ENCODE measurements at regions not wholly inside any gene's neighbourhood (a gene's known extent, or its start where the extent isn't known, plus 50 kb on each side); places are given as distances from the start of the nearest gene placed in this dataset.
"Not testable (repeated sequence)": the region's sequence is repeated elsewhere in the genome, so short reads cannot be mapped to it uniquely, and the experiment has no call there.

- no peak overlapping the region for H3K27ac Mint-ChIP-seq (ENCODE audit: unreplicated experiment)
- H3K4me1 ChIP-seq (ENCODE audit: insufficient read depth, low read length) = no peaks in the 10 kb centered on the region
- H3K4me2 ChIP-seq (ENCODE audit: low read length) = no peak overlapping the region
- no peak overlapping the region for H3K4me3 Mint-ChIP-seq (ENCODE audit: unreplicated experiment)
- no peaks in the 10 kb centered on the region for H3K27me3 ChIP-seq (ENCODE audit: insufficient read depth, low read length)
- no peaks in the 10 kb centered on the region for H3K4me1 Mint-ChIP-seq (ENCODE audit: low read depth, unreplicated experiment)
- no peak overlapping the region for H3K27ac ChIP-seq (ENCODE audit: low read depth, low read length)
- H3K36me3 Mint-ChIP-seq (ENCODE audit: low read depth, unreplicated experiment) = no peaks in the 10 kb centered on the region
- H3K4me3 ChIP-seq (ENCODE audit: insufficient read depth, low read depth, low read length) = no peak overlapping the region
- no peaks in the 10 kb centered on the region for H3K36me3 ChIP-seq (ENCODE audit: insufficient read depth, low read length)
- no peaks in the 10 kb centered on the region for H3K27me3 Mint-ChIP-seq (ENCODE audit: low read depth, unreplicated experiment)
- H3K9me3 ChIP-seq (ENCODE audit: insufficient read depth, low read depth, low read length) = no peaks in the 10 kb centered on the region
- FAIRE-seq (no peak), DNase-seq (ENCODE audit: low read depth) (no peak)
- H4K20me1 ChIP-seq (ENCODE audit: insufficient read depth, low read length) = no peaks in the 10 kb centered on the region
- TF ChIP-seq EZH2 (IDR thresholded peaks at IDR 0.05; ENCODE audit: insufficient read depth, low read length) = no peak
- TF ChIP-seq, protein P1, sequence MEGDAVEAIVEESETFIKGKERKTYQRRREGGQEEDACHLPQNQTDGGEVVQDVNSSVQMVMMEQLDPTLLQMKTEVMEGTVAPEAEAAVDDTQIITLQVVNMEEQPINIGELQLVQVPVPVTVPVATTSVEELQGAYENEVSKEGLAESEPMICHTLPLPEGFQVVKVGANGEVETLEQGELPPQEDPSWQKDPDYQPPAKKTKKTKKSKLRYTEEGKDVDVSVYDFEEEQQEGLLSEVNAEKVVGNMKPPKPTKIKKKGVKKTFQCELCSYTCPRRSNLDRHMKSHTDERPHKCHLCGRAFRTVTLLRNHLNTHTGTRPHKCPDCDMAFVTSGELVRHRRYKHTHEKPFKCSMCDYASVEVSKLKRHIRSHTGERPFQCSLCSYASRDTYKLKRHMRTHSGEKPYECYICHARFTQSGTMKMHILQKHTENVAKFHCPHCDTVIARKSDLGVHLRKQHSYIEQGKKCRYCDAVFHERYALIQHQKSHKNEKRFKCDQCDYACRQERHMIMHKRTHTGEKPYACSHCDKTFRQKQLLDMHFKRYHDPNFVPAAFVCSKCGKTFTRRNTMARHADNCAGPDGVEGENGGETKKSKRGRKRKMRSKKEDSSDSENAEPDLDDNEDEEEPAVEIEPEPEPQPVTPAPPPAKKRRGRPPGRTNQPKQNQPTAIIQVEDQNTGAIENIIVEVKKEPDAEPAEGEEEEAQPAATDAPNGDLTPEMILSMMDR (IDR thresholded peaks at IDR 0.05; ENCODE audit: insufficient read depth, low read depth, low read length) = no peak
- H3K79me2 ChIP-seq (ENCODE audit: insufficient read depth, low read length) = no peaks in the 10 kb centered on the region
- H3K9me3 Mint-ChIP-seq (ENCODE audit: unreplicated experiment) = no peaks in the 10 kb centered on the region
- H3K9ac ChIP-seq (ENCODE audit: low read length) = no peak overlapping the region
- no peak overlapping the region for H2AFZ ChIP-seq (ENCODE audit: low read depth, low read length)
Measured at GRCh38 chr10:45545150-45545549, 127.4 kb downstream of the ZFAND4 start.

GRCh38 chr10:45544191-45544590 is 128.4 kb downstream of the ZFAND4 start:
- Histone ChIP-seq H3K4me1 (ENCODE audit: insufficient read depth, low read length) (no peaks in the 10 kb centered on the region), H2AFZ (ENCODE audit: low read depth, low read length) (no peak overlapping the region), H4K20me1 (ENCODE audit: insufficient read depth, low read length) (no peaks in the 10 kb centered on the region), H3K27ac (ENCODE audit: low read depth, low read length) (no peak overlapping the region), H3K4me3 (ENCODE audit: insufficient read depth, low read depth, low read length) (no peak overlapping the region), H3K27me3 (ENCODE audit: insufficient read depth, low read length) (no peaks in the 10 kb centered on the region), H3K9ac (ENCODE audit: low read length) (no peak overlapping the region), H3K79me2 (ENCODE audit: insufficient read depth, low read length) (no peaks in the 10 kb centered on the region), H3K36me3 (ENCODE audit: insufficient read depth, low read length) (no peaks in the 10 kb centered on the region), H3K9me3 (ENCODE audit: insufficient read depth, low read depth, low read length) (no peaks in the 10 kb centered on the region), H3K4me2 (ENCODE audit: low read length) (no peak overlapping the region)
- H3K27me3 Mint-ChIP-seq (ENCODE audit: low read depth, unreplicated experiment) = no peaks in the 10 kb centered on the region
- TF ChIP-seq, protein P1 (IDR thresholded peaks at IDR 0.05; ENCODE audit: insufficient read depth, low read depth, low read length) = no peak
- H3K9me3 Mint-ChIP-seq (ENCODE audit: unreplicated experiment) = no peaks in the 10 kb centered on the region
- H3K4me3 Mint-ChIP-seq (ENCODE audit: unreplicated experiment) = no peak overlapping the region
- H3K36me3 Mint-ChIP-seq (ENCODE audit: low read depth, unreplicated experiment) = no peaks in the 10 kb centered on the region
- no peak for FAIRE-seq
- no peak overlapping the region for H3K27ac Mint-ChIP-seq (ENCODE audit: unreplicated experiment)
- no peak for DNase-seq (ENCODE audit: low read depth)
- no peaks in the 10 kb centered on the region for H3K4me1 Mint-ChIP-seq (ENCODE audit: low read depth, unreplicated experiment)

DNA sequence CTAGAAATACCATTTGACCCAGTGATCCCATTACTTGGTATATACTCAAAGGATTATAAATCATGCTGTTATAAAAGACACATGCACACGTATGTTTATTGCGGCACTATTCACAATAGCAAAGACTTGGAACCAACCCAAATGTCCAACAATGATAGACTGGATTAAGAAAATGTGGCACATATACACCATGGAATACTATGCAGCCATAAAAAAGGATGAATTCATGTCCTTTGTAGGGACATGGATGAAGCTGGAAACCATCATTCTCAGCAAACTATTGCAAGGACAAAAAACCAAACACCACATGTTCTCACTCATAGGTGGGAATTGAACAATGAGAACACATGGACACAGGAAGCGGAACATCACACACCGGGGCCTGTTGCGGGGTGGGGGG is 131.5 kb downstream of the ZFAND4 start:
- not testable (repeated sequence) for H3K4me3 ChIP-seq (ENCODE audit: insufficient read depth, low read depth, low read length); H3K27ac Mint-ChIP-seq (ENCODE audit: unreplicated experiment); H3K4me1 ChIP-seq (ENCODE audit: insufficient read depth, low read length); H3K36me3 Mint-ChIP-seq (ENCODE audit: low read depth, unreplicated experiment); FAIRE-seq; H3K4me1 Mint-ChIP-seq (ENCODE audit: low read depth, unreplicated experiment); H2AFZ ChIP-seq (ENCODE audit: low read depth, low read length); H3K4me3 Mint-ChIP-seq (ENCODE audit: unreplicated experiment); H3K9me3 ChIP-seq (ENCODE audit: insufficient read depth, low read depth, low read length); H3K36me3 ChIP-seq (ENCODE audit: insufficient read depth, low read length); H4K20me1 ChIP-seq (ENCODE audit: insufficient read depth, low read length); H3K9me3 Mint-ChIP-seq (ENCODE audit: unreplicated experiment); DNase-seq (ENCODE audit: low read depth); H3K27ac ChIP-seq (ENCODE audit: low read depth, low read length); H3K27me3 Mint-ChIP-seq (ENCODE audit: low read depth, unreplicated experiment); H3K79me2 ChIP-seq (ENCODE audit: insufficient read depth, low read length); H3K4me2 ChIP-seq (ENCODE audit: low read length); H3K27me3 ChIP-seq (ENCODE audit: insufficient read depth, low read length); H3K9ac ChIP-seq (ENCODE audit: low read length)

GRCh38 chr10:45540589-45540988 is 132.0 kb downstream of the ZFAND4 start:
- not testable (repeated sequence) for H3K27me3 ChIP-seq (ENCODE audit: insufficient read depth, low read length); H3K36me3 ChIP-seq (ENCODE audit: insufficient read depth, low read length); DNase-seq (ENCODE audit: low read depth); H3K27ac Mint-ChIP-seq (ENCODE audit: unreplicated experiment); H3K4me3 ChIP-seq (ENCODE audit: insufficient read depth, low read depth, low read length); H3K9me3 ChIP-seq (ENCODE audit: insufficient read depth, low read depth, low read length); H3K27ac ChIP-seq (ENCODE audit: low read depth, low read length); H3K4me3 Mint-ChIP-seq (ENCODE audit: unreplicated experiment); H3K4me1 Mint-ChIP-seq (ENCODE audit: low read depth, unreplicated experiment); FAIRE-seq; H3K4me2 ChIP-seq (ENCODE audit: low read length); H3K36me3 Mint-ChIP-seq (ENCODE audit: low read depth, unreplicated experiment); H3K4me1 ChIP-seq (ENCODE audit: insufficient read depth, low read length); H3K9me3 Mint-ChIP-seq (ENCODE audit: unreplicated experiment); H3K27me3 Mint-ChIP-seq (ENCODE audit: low read depth, unreplicated experiment); H4K20me1 ChIP-seq (ENCODE audit: insufficient read depth, low read length); H3K79me2 ChIP-seq (ENCODE audit: insufficient read depth, low read length); H2AFZ ChIP-seq (ENCODE audit: low read depth, low read length); H3K9ac ChIP-seq (ENCODE audit: low read length)

DNA sequence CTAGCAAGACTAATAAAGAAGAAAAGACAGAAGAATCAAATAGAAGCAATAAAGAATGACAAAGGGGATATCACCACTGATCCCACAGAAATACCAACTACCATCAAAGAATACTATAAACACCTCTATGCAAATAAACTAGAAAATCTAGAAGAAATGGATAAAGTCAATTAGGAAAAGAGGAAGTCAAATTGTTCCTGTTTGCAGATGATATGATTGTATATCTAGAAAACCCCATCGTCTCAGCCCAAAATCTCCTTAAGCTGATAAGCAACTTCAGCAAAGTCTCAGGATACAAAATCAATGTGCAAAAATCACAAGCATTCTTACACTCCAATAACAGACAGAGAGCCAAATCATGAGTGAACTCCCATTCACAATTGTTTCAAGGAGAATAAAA is 133.0 kb downstream of the ZFAND4 start:
- not testable (repeated sequence) for H3K36me3 ChIP-seq (ENCODE audit: insufficient read depth, low read length); H3K36me3 Mint-ChIP-seq (ENCODE audit: low read depth, unreplicated experiment); H3K4me3 ChIP-seq (ENCODE audit: insufficient read depth, low read depth, low read length); H3K27ac ChIP-seq (ENCODE audit: low read depth, low read length); H3K9ac ChIP-seq (ENCODE audit: low read length); H3K4me2 ChIP-seq (ENCODE audit: low read length); H3K4me3 Mint-ChIP-seq (ENCODE audit: unreplicated experiment); H3K9me3 Mint-ChIP-seq (ENCODE audit: unreplicated experiment); H3K79me2 ChIP-seq (ENCODE audit: insufficient read depth, low read length); H4K20me1 ChIP-seq (ENCODE audit: insufficient read depth, low read length); H2AFZ ChIP-seq (ENCODE audit: low read depth, low read length); H3K27me3 ChIP-seq (ENCODE audit: insufficient read depth, low read length); H3K9me3 ChIP-seq (ENCODE audit: insufficient read depth, low read depth, low read length); H3K27me3 Mint-ChIP-seq (ENCODE audit: low read depth, unreplicated experiment); FAIRE-seq; H3K27ac Mint-ChIP-seq (ENCODE audit: unreplicated experiment); H3K4me1 ChIP-seq (ENCODE audit: insufficient read depth, low read length); DNase-seq (ENCODE audit: low read depth); H3K4me1 Mint-ChIP-seq (ENCODE audit: low read depth, unreplicated experiment)
